ENCODE measurements at regions not wholly inside any gene's neighbourhood (a gene's known extent, or its start where the extent isn't known, plus 50 kb on each side); places are given as distances from the start of the nearest gene placed in this dataset.

GRCh38 chr9:526904-527591, 312.4 kb downstream of the DOCK8 start:
- POLR2A ChIA-PET (ENCODE audit: unreplicated experiment), result no interaction called here
- peaks cover 54% of the 10 kb centered on the region for H3K79me2 ChIP-seq (ENCODE audit: low read length)

GRCh38 chr9:529731-530130, 311.8 kb upstream of the DMRT1 start:
- peaks cover 14% of the 10 kb centered on the region for H3K4me1 ChIP-seq (ENCODE audit: insufficient read depth, low read length)
- no peak overlapping the region for H3K4me3 ChIP-seq (ENCODE audit: low read length)
- H3K27me3 ChIP-seq (ENCODE audit: low read length), result no peaks in the 10 kb centered on the region
- no peak for TF ChIP-seq EZH2phosphoT487 (IDR thresholded peaks at IDR 0.05; ENCODE audit: borderline replicate concordance, low read length)
- TF ChIP-seq EZH2 (IDR thresholded peaks at IDR 0.05; ENCODE audit: low read length, unreplicated experiment), result no peak
- TF ChIP-seq CTCF (conservative IDR thresholded peaks at IDR 0.05; ENCODE audit: low read depth, low read length), result no peak
- no TSS peak for BruUV-seq (replicated peaks)
- H2AFZ ChIP-seq (ENCODE audit: low read length), result no peak overlapping the region
- ChIA-PET CTCF (no interaction called here), POLR2A (ENCODE audit: unreplicated experiment) (no interaction called here)
- ATAC-seq (no peak), DNase-seq (no peak)
- peaks cover 51% of the 10 kb centered on the region for H3K79me2 ChIP-seq (ENCODE audit: low read length)
- H3K4me2 ChIP-seq (ENCODE audit: low read length), result no peak overlapping the region
- H3K27ac ChIP-seq (ENCODE audit: low read length), result no peak overlapping the region
- intact Hi-C loops (cut with micrococcal nuclease), result loop anchor here (5.0 kb wide), 1 partner anchor 233 kb away; no protein-coding TSS in a partner anchor
- H3K9me2 ChIP-seq (replicated peaks; ENCODE audit: low read length), result no peaks in the 10 kb centered on the region
- no peaks in the 10 kb centered on the region for H3K36me3 ChIP-seq (ENCODE audit: low read depth, low read length)
- H3K9ac ChIP-seq (ENCODE audit: low read length), result no peak overlapping the region
- H4K20me1 ChIP-seq (ENCODE audit: low read length), result 0 out of 2 replicates have a peak, but pooled peaks cover 2% of the 10 kb centered on the region
- no peaks in the 10 kb centered on the region for H3F3A ChIP-seq (ENCODE audit: low read length, unreplicated experiment)
- H3K9me3 ChIP-seq (ENCODE audit: low read length), result no peaks in the 10 kb centered on the region

More at GRCh38 chr9:526904-527591, 312.4 kb downstream of the DOCK8 start:
- no peak overlapping the region for H2AFZ ChIP-seq (ENCODE audit: low read length)
- intact Hi-C loops (cut with micrococcal nuclease), result no loop called here
- peak; percentile 25 for DNase-seq
- H3K4me1 ChIP-seq (ENCODE audit: insufficient read depth, low read length), result peaks cover 10% of the 10 kb centered on the region
- no peaks in the 10 kb centered on the region for H3K9me2 ChIP-seq (replicated peaks; ENCODE audit: low read length)
- no peak overlapping the region for H3K4me2 ChIP-seq (ENCODE audit: low read length)
- CTCF ChIA-PET, result no interaction called here
- H3F3A ChIP-seq (ENCODE audit: low read length, unreplicated experiment), result no peaks in the 10 kb centered on the region
- peak; percentile 48 for ATAC-seq
- H3K9ac ChIP-seq (ENCODE audit: low read length), result no peak overlapping the region
- TF ChIP-seq EZH2phosphoT487 (IDR thresholded peaks at IDR 0.05; ENCODE audit: borderline replicate concordance, low read length) (no peak), CTCF (conservative IDR thresholded peaks at IDR 0.05; ENCODE audit: low read depth, low read length) (no peak), EZH2 (IDR thresholded peaks at IDR 0.05; ENCODE audit: low read length, unreplicated experiment) (no peak)
- no peaks in the 10 kb centered on the region for H3K27me3 ChIP-seq (ENCODE audit: low read length)
- no peaks in the 10 kb centered on the region for H3K9me3 ChIP-seq (ENCODE audit: low read length)
- no peak overlapping the region for H3K27ac ChIP-seq (ENCODE audit: low read length)
- H4K20me1 ChIP-seq (ENCODE audit: low read length), result 0 out of 2 replicates have a peak, but pooled peaks cover 2% of the 10 kb centered on the region
- BruUV-seq (replicated peaks), result no TSS peak
- H3K4me3 ChIP-seq (ENCODE audit: low read length), result no peak overlapping the region
- no peaks in the 10 kb centered on the region for H3K36me3 ChIP-seq (ENCODE audit: low read depth, low read length)

- no TSS peak for BruUV-seq (replicated peaks)
- intact Hi-C loops (cut with micrococcal nuclease), result loop anchor here (5.0 kb wide), 1 partner anchor 232 kb away; no protein-coding TSS in a partner anchor
- Histone ChIP-seq H2AFZ (ENCODE audit: low read length) (no peak overlapping the region), H3K9me2 (replicated peaks; ENCODE audit: low read length) (no peaks in the 10 kb centered on the region), H3K4me1 (ENCODE audit: insufficient read depth, low read length) (peaks cover 20% of the 10 kb centered on the region), H3K27me3 (ENCODE audit: low read length) (no peaks in the 10 kb centered on the region), H3K9ac (ENCODE audit: low read length) (no peak overlapping the region), H3K36me3 (ENCODE audit: low read depth, low read length) (no peaks in the 10 kb centered on the region), H3K79me2 (ENCODE audit: low read length) (peaks cover 55% of the 10 kb centered on the region), H3K4me3 (ENCODE audit: low read length) (no peak overlapping the region), H3K4me2 (ENCODE audit: low read length) (peak overlapping the region; percentile 16; the same call in 1 of the 2 replicates), H3K27ac (ENCODE audit: low read length) (no peak overlapping the region), H3K9me3 (ENCODE audit: low read length) (no peaks in the 10 kb centered on the region), H4K20me1 (ENCODE audit: low read length) (0 out of 2 replicates have a peak, but pooled peaks cover 2% of the 10 kb centered on the region), H3F3A (ENCODE audit: low read length, unreplicated experiment) (no peaks in the 10 kb centered on the region)
- POLR2A ChIA-PET (ENCODE audit: unreplicated experiment), result no interaction called here
- TF ChIP-seq EZH2 (IDR thresholded peaks at IDR 0.05; ENCODE audit: low read length, unreplicated experiment) (no peak), EZH2phosphoT487 (IDR thresholded peaks at IDR 0.05; ENCODE audit: borderline replicate concordance, low read length) (no peak), CTCF (conservative IDR thresholded peaks at IDR 0.05; ENCODE audit: low read depth, low read length) (no peak)
- DNase-seq (peak; percentile 60), ATAC-seq (peak; percentile 85)
- CTCF ChIA-PET, result interaction anchor here (0.7 kb wide), 1 partner anchor 71 kb away, joined by 3 read pairs; no protein-coding TSS in a partner anchor
Measured at GRCh38 chr9:530681-531080, 310.8 kb upstream of the DMRT1 start.
